Glutamatergic neuron (in vitro differentiated cells): ENCODE measurements at regions not wholly inside any gene's neighbourhood (a gene's known extent, or its start where the extent isn't known, plus 50 kb on each side); places are given as distances from the start of the nearest gene placed in this dataset.

ENCODE experiments used
- DNase-seq: peaks from one replicate; pipeline ENCODE4 v3.0.0; 2022
- H3K27ac Mint-ChIP-seq: one replicate; pipeline ENCODE4 v1.8.0; 2020; ENCODE audit warnings: mild to moderate bottlenecking, mixed read lengths, inconsistent platforms; ENCODE audit not compliant: unreplicated experiment
- H3K27me3 Mint-ChIP-seq: one replicate; pipeline ENCODE4 v1.8.0; 2020; ENCODE audit warnings: mild to moderate bottlenecking, moderate library complexity, mixed read lengths, inconsistent platforms; ENCODE audit not compliant: unreplicated experiment
- H3K36me3 Mint-ChIP-seq: one replicate; pipeline ENCODE4 v1.8.0; 2020; ENCODE audit warnings: mild to moderate bottlenecking, mixed read lengths, inconsistent platforms; ENCODE audit not compliant: unreplicated experiment
- H3K4me1 Mint-ChIP-seq: one replicate; pipeline ENCODE4 v1.8.0; 2020; ENCODE audit warnings: mild to moderate bottlenecking, low read depth, mixed read lengths, inconsistent platforms; ENCODE audit not compliant: unreplicated experiment
- H3K4me3 Mint-ChIP-seq: one replicate; pipeline ENCODE4 v1.8.0; 2020; ENCODE audit warnings: mild to moderate bottlenecking, mixed read lengths, inconsistent platforms; ENCODE audit not compliant: unreplicated experiment
- H3K9me3 Mint-ChIP-seq: one replicate; pipeline ENCODE4 v1.8.0; 2020; ENCODE audit warnings: mild to moderate bottlenecking, moderate library complexity, mixed read lengths, inconsistent platforms; ENCODE audit not compliant: unreplicated experiment
- CTCF ChIP-seq: fragments of 200-600 bp; sonication (generic); IDR thresholded peaks from one replicate; pipeline ENCODE4 v1.5.0; 2021; ENCODE audit not compliant: partially characterized antibody, unreplicated experiment

- Mint-ChIP-seq H3K27ac (no peak overlapping the region), H3K4me1 (no peaks in the 10 kb centered on the region)
These were observed 144.8 kb upstream of the GJB5 start for GRCh38 chr1:34610063-34610462.

GRCh38 chr1:34611571-34611970 lies 143.3 kb upstream of the GJB5 start:
- DNase-seq = no peak
- Mint-ChIP-seq H3K9me3 (no peaks in the 10 kb centered on the region), H3K27me3 (no peaks in the 10 kb centered on the region), H3K36me3 (peaks cover 4% of the 10 kb centered on the region), H3K4me1 (no peaks in the 10 kb centered on the region), H3K27ac (no peak overlapping the region), H3K4me3 (no peak overlapping the region)
- no peak for TF ChIP-seq CTCF

More at GRCh38 chr1:34610063-34610462, 144.8 kb upstream of the GJB5 start:
- no peaks in the 10 kb centered on the region for H3K27me3 Mint-ChIP-seq
- H3K9me3 Mint-ChIP-seq = no peaks in the 10 kb centered on the region
- no peak overlapping the region for H3K4me3 Mint-ChIP-seq
- no peak for DNase-seq
- H3K36me3 Mint-ChIP-seq = peaks cover 4% of the 10 kb centered on the region
- TF ChIP-seq CTCF = no peak

DNA sequence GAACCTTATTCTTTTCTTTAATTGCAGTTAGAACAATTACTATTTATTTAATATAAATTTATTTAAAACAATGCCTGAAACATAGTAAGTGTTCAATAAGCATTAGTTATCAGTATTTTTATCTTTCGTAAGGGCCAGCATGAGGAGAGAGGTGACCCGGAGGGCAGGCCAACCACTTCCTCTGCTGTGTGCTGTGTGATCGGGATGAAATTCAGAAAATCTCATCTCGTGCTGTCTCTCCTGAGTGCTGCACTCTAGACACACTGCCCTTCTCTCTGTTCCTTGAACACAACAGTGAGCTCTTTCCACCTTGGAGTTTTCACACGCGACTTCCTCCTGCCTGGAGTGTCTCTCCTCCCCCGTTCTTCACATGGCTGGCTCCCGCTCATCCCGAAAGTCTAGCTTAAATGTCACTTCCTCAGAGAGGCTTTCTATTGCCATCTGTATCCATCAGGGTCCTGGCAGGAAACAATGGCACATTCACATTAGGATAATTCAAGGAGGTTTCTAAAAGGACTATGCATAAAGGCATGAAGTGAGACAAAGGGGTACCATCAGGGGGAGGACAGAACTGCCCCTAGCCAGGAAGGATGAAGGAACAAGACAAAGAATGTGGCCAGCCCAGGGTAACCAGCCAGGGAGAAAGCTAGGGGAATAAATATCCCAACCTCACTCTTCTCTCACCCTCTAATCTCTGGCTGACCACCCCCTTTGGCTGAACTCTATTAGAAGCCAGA lies 142.6 kb upstream of the GJB5 start:
- Mint-ChIP-seq H3K4me3 (no peak overlapping the region), H3K27ac (no peak overlapping the region), H3K4me1 (no peaks in the 10 kb centered on the region), H3K27me3 (no peaks in the 10 kb centered on the region), H3K9me3 (no peaks in the 10 kb centered on the region), H3K36me3 (peaks cover 4% of the 10 kb centered on the region)
- no peak for TF ChIP-seq CTCF
- no peak for DNase-seq

- Mint-ChIP-seq H3K4me3 (no peak overlapping the region), H3K9me3 (no peaks in the 10 kb centered on the region), H3K27ac (no peak overlapping the region), H3K36me3 (peaks cover 4% of the 10 kb centered on the region), H3K27me3 (no peaks in the 10 kb centered on the region), H3K4me1 (no peaks in the 10 kb centered on the region)
- TF ChIP-seq CTCF = no peak
- DNase-seq = no peak
These were observed 137.3 kb upstream of the GJB5 start for GRCh38 chr1:34617321-34618118.

DNA sequence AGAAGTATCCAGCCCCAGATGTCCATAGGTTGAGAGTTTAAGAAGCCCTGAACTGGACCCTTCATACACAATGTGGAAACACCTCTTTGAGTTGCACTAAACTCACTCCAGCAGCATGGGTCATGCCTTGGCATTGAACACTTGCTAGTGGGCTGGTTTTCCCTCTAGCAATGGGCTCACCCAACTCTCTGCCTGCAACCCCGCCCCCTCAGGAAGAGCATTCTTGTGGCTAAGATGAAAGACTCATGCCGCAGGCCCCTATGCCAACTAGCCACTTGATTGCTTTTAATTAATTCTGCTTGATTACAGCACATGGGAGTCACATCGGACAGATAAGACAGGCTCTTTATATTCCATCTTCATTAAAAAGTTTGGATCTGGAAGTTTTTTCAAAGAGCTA lies 136.5 kb upstream of the GJB5 start:
- H3K4me1 Mint-ChIP-seq = no peaks in the 10 kb centered on the region

More for the DNA sequence above, 136.5 kb upstream of the GJB5 start:
- Mint-ChIP-seq H3K9me3 (no peaks in the 10 kb centered on the region), H3K27ac (no peak overlapping the region), H3K4me3 (no peak overlapping the region), H3K27me3 (no peaks in the 10 kb centered on the region), H3K36me3 (peaks cover 4% of the 10 kb centered on the region)
- no peak for TF ChIP-seq CTCF
- no peak for DNase-seq
